ENCODE measurements at regions not wholly inside any gene's neighbourhood (a gene's known extent, or its start where the extent isn't known, plus 50 kb on each side); places are given as distances from the start of the nearest gene placed in this dataset.

- H3F3A ChIP-seq (ENCODE audit: insufficient read depth), result no peaks in the 10 kb centered on the region
- TF ChIP-seq EZH2phosphoT487 (conservative IDR thresholded peaks at IDR 0.05; ENCODE audit: low read length) (no peak), CTCF (IDR thresholded peaks at IDR 0.05; ENCODE audit: insufficient read depth, low read length, poor library complexity, severe bottlenecking) (no peak)
- H4K20me1 ChIP-seq (ENCODE audit: low read depth, low read length), result no peaks in the 10 kb centered on the region
- H2AFZ ChIP-seq (ENCODE audit: low read depth, low read length, severe bottlenecking), result no peak overlapping the region
- H3K4me3 ChIP-seq (ENCODE audit: insufficient read depth, low read length, poor library complexity, severe bottlenecking), result no peak overlapping the region
- H3K79me2 ChIP-seq (ENCODE audit: insufficient read depth, low read length), result no peaks in the 10 kb centered on the region
- H3K9ac ChIP-seq (ENCODE audit: low read length), result no peak overlapping the region
- H3K36me3 ChIP-seq (ENCODE audit: low read length), result no peaks in the 10 kb centered on the region
- no peaks in the 10 kb centered on the region for H3K9me2 ChIP-seq (replicated peaks; ENCODE audit: insufficient read depth, low read length)
- H3K9me3 ChIP-seq (ENCODE audit: insufficient read depth, low read length), result peaks cover 9% of the 10 kb centered on the region; the same call in 1 of the 2 replicates
- no peaks in the 10 kb centered on the region for H3K27me3 ChIP-seq (ENCODE audit: low read length)
- H3K27ac ChIP-seq (ENCODE audit: low read depth, low read length), result no peak overlapping the region
- H3K4me2 ChIP-seq (ENCODE audit: low read depth, low read length, poor library complexity, severe bottlenecking), result no peak overlapping the region
Observed at GRCh38 chr21:28719723-28720122, 273.0 kb downstream of the LTN1 start.

GRCh38 chr21:28714777-28715464 is 277.8 kb downstream of the LTN1 start:
- no peak for TF ChIP-seq CTCF (IDR thresholded peaks at IDR 0.05; ENCODE audit: insufficient read depth, low read length, poor library complexity, severe bottlenecking)
- TF ChIP-seq EZH2phosphoT487 (conservative IDR thresholded peaks at IDR 0.05; ENCODE audit: low read length), result no peak
- Histone ChIP-seq H2AFZ (ENCODE audit: low read depth, low read length, severe bottlenecking) (no peak overlapping the region), H3K27ac (ENCODE audit: low read depth, low read length) (no peak overlapping the region), H3K9me3 (ENCODE audit: insufficient read depth, low read length) (peaks cover 9% of the 10 kb centered on the region; the same call in 1 of the 2 replicates), H3K9me2 (replicated peaks; ENCODE audit: insufficient read depth, low read length) (no peaks in the 10 kb centered on the region), H3K4me2 (ENCODE audit: low read depth, low read length, poor library complexity, severe bottlenecking) (no peak overlapping the region), H3K4me3 (ENCODE audit: insufficient read depth, low read length, poor library complexity, severe bottlenecking) (no peak overlapping the region), H3K79me2 (ENCODE audit: insufficient read depth, low read length) (no peaks in the 10 kb centered on the region), H3K36me3 (ENCODE audit: low read length) (no peaks in the 10 kb centered on the region), H3K27me3 (ENCODE audit: low read length) (no peaks in the 10 kb centered on the region), H3K9ac (ENCODE audit: low read length) (no peak overlapping the region), H4K20me1 (ENCODE audit: low read depth, low read length) (no peaks in the 10 kb centered on the region), H3F3A (ENCODE audit: insufficient read depth) (no peaks in the 10 kb centered on the region)

- no peaks in the 10 kb centered on the region for H3K79me2 ChIP-seq (ENCODE audit: insufficient read depth, low read length)
- H3K36me3 ChIP-seq (ENCODE audit: low read length), result no peaks in the 10 kb centered on the region
- H4K20me1 ChIP-seq (ENCODE audit: low read depth, low read length), result no peaks in the 10 kb centered on the region
- no peaks in the 10 kb centered on the region for H3F3A ChIP-seq (ENCODE audit: insufficient read depth)
- H3K9me3 ChIP-seq (ENCODE audit: insufficient read depth, low read length), result no peaks in the 10 kb centered on the region
- H3K4me2 ChIP-seq (ENCODE audit: low read depth, low read length, poor library complexity, severe bottlenecking), result no peak overlapping the region
- no peaks in the 10 kb centered on the region for H3K9me2 ChIP-seq (replicated peaks; ENCODE audit: insufficient read depth, low read length)
- H3K27ac ChIP-seq (ENCODE audit: low read depth, low read length), result no peak overlapping the region
- H3K9ac ChIP-seq (ENCODE audit: low read length), result no peak overlapping the region
- no peaks in the 10 kb centered on the region for H3K27me3 ChIP-seq (ENCODE audit: low read length)
- H2AFZ ChIP-seq (ENCODE audit: low read depth, low read length, severe bottlenecking), result no peak overlapping the region
- no peak for TF ChIP-seq CTCF (IDR thresholded peaks at IDR 0.05; ENCODE audit: insufficient read depth, low read length, poor library complexity, severe bottlenecking)
- no peak for TF ChIP-seq EZH2phosphoT487 (conservative IDR thresholded peaks at IDR 0.05; ENCODE audit: low read length)
- H3K4me3 ChIP-seq (ENCODE audit: insufficient read depth, low read length, poor library complexity, severe bottlenecking), result no peak overlapping the region
Observed at GRCh38 chr21:28712411-28712810, 280.3 kb downstream of the LTN1 start.
